Small intestine (tissue), 7 donors: ENCODE measurements at regions not wholly inside any gene's neighbourhood (a gene's known extent, or its start where the extent isn't known, plus 50 kb on each side); places are given as distances from the start of the nearest gene placed in this dataset.

ENCODE experiments used
- DNase-seq, 2 donors: peaks; one replicate each; pipeline versions ENCODE4 v3.0.0 to v3.0.0-alpha.2; 2013
- FAIRE-seq: peaks from 2 replicates; lab custom pipeline; 2012; peaks lifted over from hg19 to GRCh38; lab: Jason Lieb, UNC
- H3K27ac ChIP-seq, 3 donors: one replicate each; pipeline ENCODE4 v1.5.1; 2013; ENCODE audit warnings: low read length in 2 of 3, mild to moderate bottlenecking in 2 of 3, control low read depth in 1 of 3, inconsistent platforms in 1 of 3, low read depth in 1 of 3, moderate library complexity in 1 of 3
- H3K27me3 ChIP-seq, 3 donors: one replicate each; pipeline ENCODE4 v1.6.1; 2013; ENCODE audit warnings: low read length in 3 of 3, inconsistent platforms in 1 of 3; ENCODE audit not compliant: control insufficient read depth in 3 of 3, insufficient read depth in 3 of 3
- H3K36me3 ChIP-seq, 3 donors: one replicate each; pipeline ENCODE4 v1.6.1; 2013; ENCODE audit warnings: low read length in 3 of 3, inconsistent platforms in 1 of 3, low read depth in 1 of 3, mild to moderate bottlenecking in 1 of 3, moderate library complexity in 1 of 3; ENCODE audit not compliant: control insufficient read depth in 3 of 3, insufficient read depth in 2 of 3
- H3K4me1 ChIP-seq, 3 donors: one replicate each; pipeline ENCODE4 v1.6.1; 2013; ENCODE audit warnings: low read length in 2 of 3, inconsistent platforms in 1 of 3, low read depth in 1 of 3, mild to moderate bottlenecking in 1 of 3, moderate library complexity in 1 of 3; ENCODE audit not compliant: control insufficient read depth in 3 of 3, insufficient read depth in 2 of 3
- H3K4me3 ChIP-seq, 3 donors: one replicate each; pipeline ENCODE4 v1.5.1; 2013; ENCODE audit warnings: low read length in 3 of 3, control low read depth in 1 of 3, inconsistent platforms in 1 of 3, low read depth in 1 of 3, mild to moderate bottlenecking in 1 of 3, moderate library complexity in 1 of 3
- H3K9me3 ChIP-seq, 2 donors: one replicate each; pipeline ENCODE4 v1.6.1; 2013; ENCODE audit warnings: low read depth in 1 of 2, low read length in 1 of 2; ENCODE audit not compliant: control insufficient read depth in 2 of 2, insufficient read depth in 1 of 2
- WGBS, 3 donors: extraction: QIAGEN DNeasy Blood & Tissue Kit; methylation state at CpG; one replicate each; pipeline ENCODE4 v1.1.7; 2013; 5-methylcytosine and 5-hydroxymethylcytosine counted together
- donor health status: healthy with polysubstance abuse.
- donor health status: control.
- donor health status: control.
- donor health status: Bipolar disorder and iron deficiency.
- donor health status: healthy.

GRCh38 chr4:179867300-179867878 is 2375.8 kb upstream of the TENM3 start:
- 10 to 17% (median 14%) methylated on average over 6 of the region's 6 CpGs for WGBS, 3 donors
- Histone ChIP-seq H3K9me3 (no peaks in the 10 kb centered on the region), H3K4me3 (no peak overlapping the region), H3K36me3 (no peaks in the 10 kb centered on the region), H3K27ac (no peak overlapping the region), H3K27me3 (no peaks in the 10 kb centered on the region), H3K4me1 (no peaks in the 10 kb centered on the region)
- DNase-seq: peak; percentile 56 to 63
- no peak for FAIRE-seq

GRCh38 chr4:179871726-179872125 is 2371.5 kb upstream of the TENM3 start:
- Histone ChIP-seq H3K36me3 (no peaks in the 10 kb centered on the region), H3K4me3 (no peak overlapping the region), H3K27ac (no peak overlapping the region), H3K9me3 (no peaks in the 10 kb centered on the region), H3K4me1 (no peaks in the 10 kb centered on the region), H3K27me3 (no peaks in the 10 kb centered on the region)
- DNase-seq (no peak), FAIRE-seq (no peak)
- 63 to 88% (median 69%) methylated on average over 1 of the region's 1 CpG for WGBS, 3 donors

GRCh38 chr4:179872755-179873154 is 2370.4 kb upstream of the TENM3 start:
- Histone ChIP-seq H3K4me1 (no peaks in the 10 kb centered on the region), H3K4me3 (no peak overlapping the region), H3K27me3 (no peaks in the 10 kb centered on the region), H3K27ac (no peak overlapping the region), H3K36me3 (no peaks in the 10 kb centered on the region), H3K9me3 (no peaks in the 10 kb centered on the region)
- DNase-seq (no peak), FAIRE-seq (no peak)
- 53 to 60% (median 53%) methylated on average over 3 of the region's 3 CpGs for WGBS, 3 donors

GRCh38 chr4:179880756-179881155 is 2362.4 kb upstream of the TENM3 start:
- WGBS, 3 donors: 42 to 53% (median 51%) methylated on average over 3 of the region's 3 CpGs
- no peak overlapping the region for H3K4me3 ChIP-seq
- no peak for FAIRE-seq
- H3K4me1 ChIP-seq: no peaks in the 10 kb centered on the region
- no peaks in the 10 kb centered on the region for H3K27me3 ChIP-seq
- DNase-seq: no peak
- no peaks in the 10 kb centered on the region for H3K9me3 ChIP-seq
- no peak overlapping the region for H3K27ac ChIP-seq
- H3K36me3 ChIP-seq: no peaks in the 10 kb centered on the region

GRCh38 chr4:179894066-179894778 is 2349.0 kb upstream of the TENM3 start:
- H3K4me1 ChIP-seq: no peaks in the 10 kb centered on the region
- 74 to 83% (median 80%) methylated on average over 3 of the region's 3 CpGs for WGBS, 3 donors
- H3K27ac ChIP-seq: no peak overlapping the region
- FAIRE-seq (no peak), DNase-seq (no peak)
- H3K27me3 ChIP-seq: no peaks in the 10 kb centered on the region
- H3K36me3 ChIP-seq: no peaks in the 10 kb centered on the region
- H3K9me3 ChIP-seq: no peaks in the 10 kb centered on the region
- H3K4me3 ChIP-seq: no peak overlapping the region

GRCh38 chr4:179919587-179919986 is 2323.6 kb upstream of the TENM3 start:
- Histone ChIP-seq H3K27ac (no peak overlapping the region), H3K4me3 (no peak overlapping the region), H3K27me3 (no peaks in the 10 kb centered on the region), H3K4me1 (no peaks in the 10 kb centered on the region), H3K36me3 (no peaks in the 10 kb centered on the region), H3K9me3 (no peaks in the 10 kb centered on the region)
- no peak for FAIRE-seq
- DNase-seq: no peak

GRCh38 chr4:179927473-179927872 is 2315.7 kb upstream of the TENM3 start:
- H3K36me3 ChIP-seq: no peaks in the 10 kb centered on the region
- no peaks in the 10 kb centered on the region for H3K4me1 ChIP-seq
- no peaks in the 10 kb centered on the region for H3K27me3 ChIP-seq
- DNase-seq (no peak), FAIRE-seq (no peak)
- H3K9me3 ChIP-seq: no peaks in the 10 kb centered on the region
- no peak overlapping the region for H3K4me3 ChIP-seq
- H3K27ac ChIP-seq: no peak overlapping the region
- WGBS, 3 donors: 43 to 74% (median 54%) methylated on average over 1 of the region's 1 CpG

- Histone ChIP-seq H3K36me3 (no peaks in the 10 kb centered on the region), H3K4me3 (no peak overlapping the region), H3K27ac (no peak overlapping the region), H3K9me3 (peaks cover 0 to 8% of the 10 kb centered on the region in 2 donors), H3K27me3 (no peaks in the 10 kb centered on the region), H3K4me1 (no peaks in the 10 kb centered on the region)
- FAIRE-seq (no peak), DNase-seq (no peak)
These were observed 2301.3 kb upstream of the TENM3 start for GRCh38 chr4:179941911-179942310.

GRCh38 chr4:179976777-179977176 is 2266.4 kb upstream of the TENM3 start:
- Histone ChIP-seq H3K36me3 (no peaks in the 10 kb centered on the region), H3K9me3 (no peaks in the 10 kb centered on the region), H3K4me3 (no peak overlapping the region), H3K27ac (no peak overlapping the region), H3K4me1 (no peaks in the 10 kb centered on the region), H3K27me3 (no peaks in the 10 kb centered on the region)
- FAIRE-seq (no peak), DNase-seq (no peak)
- WGBS, 3 donors: 69 to 77% (median 75%) methylated on average over 7 of the region's 7 CpGs
